ENCODE measurements at regions not wholly inside any gene's neighbourhood (a gene's known extent, or its start where the extent isn't known, plus 50 kb on each side); places are given as distances from the start of the nearest gene placed in this dataset.

DNA sequence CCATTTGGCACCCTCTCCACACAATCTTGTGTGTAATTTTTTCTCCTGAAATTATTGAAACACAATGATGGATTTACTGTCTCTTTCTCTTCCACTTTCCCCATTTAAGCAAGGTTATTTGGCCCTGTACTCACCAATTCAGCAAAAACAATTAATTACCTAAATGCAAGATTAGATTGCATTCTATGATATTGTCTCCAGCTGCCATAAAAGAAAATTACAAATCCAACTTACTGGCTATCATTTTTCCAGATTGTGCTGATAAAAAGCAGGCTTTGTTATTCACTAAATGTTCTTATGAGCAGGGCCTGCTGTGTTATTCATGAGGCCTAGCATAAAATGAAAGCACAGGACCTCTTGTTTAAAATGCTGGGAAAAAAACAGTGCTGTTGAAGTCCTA is 95.8 kb upstream of the IRAK1BP1 start:
- TF ChIP-seq, protein P1, sequence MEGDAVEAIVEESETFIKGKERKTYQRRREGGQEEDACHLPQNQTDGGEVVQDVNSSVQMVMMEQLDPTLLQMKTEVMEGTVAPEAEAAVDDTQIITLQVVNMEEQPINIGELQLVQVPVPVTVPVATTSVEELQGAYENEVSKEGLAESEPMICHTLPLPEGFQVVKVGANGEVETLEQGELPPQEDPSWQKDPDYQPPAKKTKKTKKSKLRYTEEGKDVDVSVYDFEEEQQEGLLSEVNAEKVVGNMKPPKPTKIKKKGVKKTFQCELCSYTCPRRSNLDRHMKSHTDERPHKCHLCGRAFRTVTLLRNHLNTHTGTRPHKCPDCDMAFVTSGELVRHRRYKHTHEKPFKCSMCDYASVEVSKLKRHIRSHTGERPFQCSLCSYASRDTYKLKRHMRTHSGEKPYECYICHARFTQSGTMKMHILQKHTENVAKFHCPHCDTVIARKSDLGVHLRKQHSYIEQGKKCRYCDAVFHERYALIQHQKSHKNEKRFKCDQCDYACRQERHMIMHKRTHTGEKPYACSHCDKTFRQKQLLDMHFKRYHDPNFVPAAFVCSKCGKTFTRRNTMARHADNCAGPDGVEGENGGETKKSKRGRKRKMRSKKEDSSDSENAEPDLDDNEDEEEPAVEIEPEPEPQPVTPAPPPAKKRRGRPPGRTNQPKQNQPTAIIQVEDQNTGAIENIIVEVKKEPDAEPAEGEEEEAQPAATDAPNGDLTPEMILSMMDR (IDR thresholded peaks at IDR 0.05): no peak
- TF ChIP-seq POLR2AphosphoS5 (IDR thresholded peaks at IDR 0.05) (no peak), POLR2A (IDR thresholded peaks at IDR 0.05) (no peak)

Data from suprapubic skin (tissue), 4 donors.